ENCODE measurements at regions not wholly inside any gene's neighbourhood (a gene's known extent, or its start where the extent isn't known, plus 50 kb on each side); places are given as distances from the start of the nearest gene placed in this dataset.

GRCh38 chr13:112210371-112210770, 143.4 kb downstream of the SOX1 start:
- no peaks in the 10 kb centered on the region for H3K4me1 ChIP-seq (ENCODE audit: control insufficient read depth in 1 of 2, insufficient read depth in 2 of 2, low read length in 2 of 2)
- no peak overlapping the region for H3K27ac ChIP-seq (ENCODE audit: low read depth, low read length)
- H2AFZ ChIP-seq (ENCODE audit: low read depth, low read length, poor library complexity, severe bottlenecking), result no peak overlapping the region
- ATAC-seq (no peak), DNase-seq (ENCODE audit: low read depth, low spot score) (no peak)
- no peaks in the 10 kb centered on the region for H3K9me2 ChIP-seq (ENCODE audit: insufficient read depth)
- TF ChIP-seq EZH2 (IDR thresholded peaks at IDR 0.05) (no peak), ZNF274 (IDR thresholded peaks at IDR 0.05; ENCODE audit: low read depth, low read length) (no peak), ATF3 (IDR thresholded peaks at IDR 0.05) (no peak), CEBPB (IDR thresholded peaks at IDR 0.05; ENCODE audit: low read depth) (no peak)
- ChIA-PET RAD21 (ENCODE audit: low non-redundant PET in 1 of 2, low total read pairs in 2 of 2, uncharacterized antibody in 2 of 2, unreplicated experiment in 2 of 2) (no interaction called here), POLR2A (no interaction called here), CTCF (no interaction called here)
- H3K4me2 ChIP-seq (ENCODE audit: low read length), result no peak overlapping the region
- H3K4me3 ChIP-seq (replicated peaks in 1 of 2; ENCODE audit: low read depth in 1 of 2, low read length in 2 of 2), result no peak overlapping the region
- peaks cover 18% of the 10 kb centered on the region for H3K27me3 ChIP-seq (ENCODE audit: insufficient read depth, low read length)
- no peaks in the 10 kb centered on the region for H3K36me3 ChIP-seq (ENCODE audit: control insufficient read depth in 1 of 2, insufficient read depth in 2 of 2, low read length in 2 of 2)
- BruUV-seq (replicated peaks), result no TSS peak
- no peaks in the 10 kb centered on the region for H3K9me3 ChIP-seq (ENCODE audit: control insufficient read depth in 1 of 2, insufficient read depth in 1 of 2, low read depth in 1 of 2, low read length in 2 of 2)
- H3K79me2 ChIP-seq (ENCODE audit: insufficient read depth, low read length), result no peaks in the 10 kb centered on the region
- intact Hi-C loops (cut with micrococcal nuclease), result no loop called here
- no peaks in the 10 kb centered on the region for H4K20me1 ChIP-seq (ENCODE audit: insufficient read depth)
- H3K9ac ChIP-seq (ENCODE audit: low read length), result no peak overlapping the region

GRCh38 chr13:112212533-112212932, 145.6 kb downstream of the SOX1 start:
- no peaks in the 10 kb centered on the region for H3K9me3 ChIP-seq (ENCODE audit: control insufficient read depth in 1 of 2, insufficient read depth in 1 of 2, low read depth in 1 of 2, low read length in 2 of 2)
- no peak overlapping the region for H3K9ac ChIP-seq (ENCODE audit: low read length)
- ChIA-PET POLR2A (no interaction called here), CTCF (no interaction called here), RAD21 (ENCODE audit: low non-redundant PET in 1 of 2, low total read pairs in 2 of 2, uncharacterized antibody in 2 of 2, unreplicated experiment in 2 of 2) (no interaction called here)
- BruUV-seq (replicated peaks), result no TSS peak
- H2AFZ ChIP-seq (ENCODE audit: low read depth, low read length, poor library complexity, severe bottlenecking), result no peak overlapping the region
- H3K9me2 ChIP-seq (ENCODE audit: insufficient read depth), result no peaks in the 10 kb centered on the region
- no peak overlapping the region for H3K4me3 ChIP-seq (replicated peaks in 1 of 2; ENCODE audit: low read depth in 1 of 2, low read length in 2 of 2)
- no peak overlapping the region for H3K27ac ChIP-seq (ENCODE audit: low read depth, low read length)
- no peaks in the 10 kb centered on the region for H4K20me1 ChIP-seq (ENCODE audit: insufficient read depth)
- H3K4me1 ChIP-seq (ENCODE audit: control insufficient read depth in 1 of 2, insufficient read depth in 2 of 2, low read length in 2 of 2), result no peaks in the 10 kb centered on the region
- intact Hi-C loops (cut with micrococcal nuclease), result no loop called here
- H3K36me3 ChIP-seq (ENCODE audit: control insufficient read depth in 1 of 2, insufficient read depth in 2 of 2, low read length in 2 of 2), result no peaks in the 10 kb centered on the region
- H3K79me2 ChIP-seq (ENCODE audit: insufficient read depth, low read length), result no peaks in the 10 kb centered on the region
- no peak overlapping the region for H3K4me2 ChIP-seq (ENCODE audit: low read length)
- H3K27me3 ChIP-seq (ENCODE audit: insufficient read depth, low read length), result peaks cover 16% of the 10 kb centered on the region
- ATAC-seq (no peak), DNase-seq (ENCODE audit: low read depth, low spot score) (no peak)
- TF ChIP-seq ZBTB33 (IDR thresholded peaks at IDR 0.05; ENCODE audit: extremely low read depth, insufficient replicate concordance, low read length) (no peak), EGR1 (IDR thresholded peaks at IDR 0.05; ENCODE audit: low read depth) (no peak), ELF1 (IDR thresholded peaks at IDR 0.05; ENCODE audit: borderline replicate concordance, low read depth) (no peak), FOSL1 (IDR thresholded peaks at IDR 0.05; ENCODE audit: low read depth) (no peak), RAD21 (IDR thresholded peaks at IDR 0.05; ENCODE audit: low read depth) (no peak), TCF7L2 (IDR thresholded peaks at IDR 0.05; ENCODE audit: borderline replicate concordance, extremely low read depth, insufficient read depth, insufficient read length) (no peak), POLR2AphosphoS5 (IDR thresholded peaks at IDR 0.05; ENCODE audit: low read depth, low read length) (no peak), CBX3 (IDR thresholded peaks at IDR 0.05; ENCODE audit: low read depth) (no peak), JUND (IDR thresholded peaks at IDR 0.05) (no peak)
